Progenitor cell of endocrine pancreas (in vitro differentiated cells): ENCODE measurements at regions not wholly inside any gene's neighbourhood (a gene's known extent, or its start where the extent isn't known, plus 50 kb on each side); places are given as distances from the start of the nearest gene placed in this dataset.

Experiments used
- DNase-seq: peaks from one replicate; pipeline ENCODE4 v3.0.0; 2021; ENCODE audit warnings: low spot score; ENCODE audit not compliant: unreplicated experiment
- H3K27ac Mint-ChIP-seq: 2 replicates; pipeline ENCODE4 v1.8.0; 2021; ENCODE audit warnings: mild to moderate bottlenecking, moderate library complexity, mixed read lengths
- H3K27me3 Mint-ChIP-seq: 2 replicates; pipeline ENCODE4 v1.8.0; 2021; ENCODE audit warnings: mixed read lengths
- H3K36me3 Mint-ChIP-seq: 2 replicates; pipeline ENCODE4 v1.8.0; 2022; ENCODE audit warnings: mixed read lengths; ENCODE audit not compliant: insufficient read depth
- H3K4me1 Mint-ChIP-seq: 2 replicates; pipeline ENCODE4 v1.8.0; 2021; ENCODE audit warnings: low read depth, mixed read lengths
- H3K4me3 Mint-ChIP-seq: 2 replicates; pipeline ENCODE4 v1.8.0; 2021; ENCODE audit warnings: low read depth, mild to moderate bottlenecking, moderate library complexity, mixed read lengths
- H3K9me3 Mint-ChIP-seq: 2 replicates; pipeline ENCODE4 v1.8.0; 2021; ENCODE audit warnings: low read depth, mixed read lengths
- TF ChIP-seq, protein P1 (sequence below): fragments of 200-600 bp; sonication (generic); IDR thresholded peaks from one replicate; pipeline ENCODE4 v1.5.0; 2021; ENCODE audit warnings: antibody characterized with exemption, mild to moderate bottlenecking; ENCODE audit not compliant: unreplicated experiment

DNA sequence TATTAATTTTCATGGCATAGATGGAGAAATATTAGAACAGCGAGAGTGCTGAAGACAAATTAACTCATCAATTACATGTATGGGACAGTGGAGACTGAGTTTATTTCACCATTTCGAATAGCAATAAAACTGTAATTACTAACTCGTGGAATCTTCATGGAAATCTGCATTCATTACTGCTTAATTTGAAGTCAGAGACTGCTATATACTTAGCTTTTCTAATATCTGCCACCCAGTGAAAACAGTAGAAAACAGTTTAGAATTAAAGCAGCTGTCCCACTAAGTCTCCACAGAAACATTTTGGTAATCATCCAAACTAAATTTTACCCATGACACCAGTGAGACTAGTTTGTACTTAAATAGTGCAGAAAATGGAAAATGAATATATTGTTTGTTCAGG lies 56.8 kb downstream of the IZUMO3 start:
- no peaks in the 10 kb centered on the region for H3K27me3 Mint-ChIP-seq
- DNase-seq = no peak
- H3K4me3 Mint-ChIP-seq = no peak overlapping the region
- no peak overlapping the region for H3K27ac Mint-ChIP-seq
- no peaks in the 10 kb centered on the region for H3K36me3 Mint-ChIP-seq
- TF ChIP-seq, protein P1, sequence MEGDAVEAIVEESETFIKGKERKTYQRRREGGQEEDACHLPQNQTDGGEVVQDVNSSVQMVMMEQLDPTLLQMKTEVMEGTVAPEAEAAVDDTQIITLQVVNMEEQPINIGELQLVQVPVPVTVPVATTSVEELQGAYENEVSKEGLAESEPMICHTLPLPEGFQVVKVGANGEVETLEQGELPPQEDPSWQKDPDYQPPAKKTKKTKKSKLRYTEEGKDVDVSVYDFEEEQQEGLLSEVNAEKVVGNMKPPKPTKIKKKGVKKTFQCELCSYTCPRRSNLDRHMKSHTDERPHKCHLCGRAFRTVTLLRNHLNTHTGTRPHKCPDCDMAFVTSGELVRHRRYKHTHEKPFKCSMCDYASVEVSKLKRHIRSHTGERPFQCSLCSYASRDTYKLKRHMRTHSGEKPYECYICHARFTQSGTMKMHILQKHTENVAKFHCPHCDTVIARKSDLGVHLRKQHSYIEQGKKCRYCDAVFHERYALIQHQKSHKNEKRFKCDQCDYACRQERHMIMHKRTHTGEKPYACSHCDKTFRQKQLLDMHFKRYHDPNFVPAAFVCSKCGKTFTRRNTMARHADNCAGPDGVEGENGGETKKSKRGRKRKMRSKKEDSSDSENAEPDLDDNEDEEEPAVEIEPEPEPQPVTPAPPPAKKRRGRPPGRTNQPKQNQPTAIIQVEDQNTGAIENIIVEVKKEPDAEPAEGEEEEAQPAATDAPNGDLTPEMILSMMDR = no peak
- H3K4me1 Mint-ChIP-seq = peaks cover 3% of the 10 kb centered on the region
- H3K9me3 Mint-ChIP-seq = no peaks in the 10 kb centered on the region

DNA sequence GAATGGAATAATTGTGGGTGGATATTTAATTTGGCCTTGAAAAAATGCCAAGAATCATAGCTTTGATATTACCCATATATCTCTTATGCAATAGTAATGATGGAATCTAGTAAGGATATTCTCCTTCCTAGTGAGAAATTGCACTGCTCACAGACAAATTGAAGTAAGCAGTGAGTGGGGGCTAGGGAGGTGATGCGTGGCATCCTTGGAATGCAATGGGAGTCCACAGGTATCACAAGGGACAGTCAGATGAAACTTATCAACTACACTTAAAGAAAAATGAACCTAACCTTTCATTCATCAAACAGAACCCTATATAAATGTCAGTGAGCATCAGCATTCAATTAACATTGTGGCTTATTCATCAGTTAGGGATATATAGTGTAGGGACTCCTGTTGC lies 57.8 kb downstream of the IZUMO3 start:
- H3K36me3 Mint-ChIP-seq = no peaks in the 10 kb centered on the region
- no peak overlapping the region for H3K4me3 Mint-ChIP-seq
- H3K4me1 Mint-ChIP-seq = peaks cover 3% of the 10 kb centered on the region
- no peak overlapping the region for H3K27ac Mint-ChIP-seq
- H3K27me3 Mint-ChIP-seq = no peaks in the 10 kb centered on the region
- no peaks in the 10 kb centered on the region for H3K9me3 Mint-ChIP-seq
- no peak for DNase-seq
- TF ChIP-seq, protein P1 = no peak

DNA sequence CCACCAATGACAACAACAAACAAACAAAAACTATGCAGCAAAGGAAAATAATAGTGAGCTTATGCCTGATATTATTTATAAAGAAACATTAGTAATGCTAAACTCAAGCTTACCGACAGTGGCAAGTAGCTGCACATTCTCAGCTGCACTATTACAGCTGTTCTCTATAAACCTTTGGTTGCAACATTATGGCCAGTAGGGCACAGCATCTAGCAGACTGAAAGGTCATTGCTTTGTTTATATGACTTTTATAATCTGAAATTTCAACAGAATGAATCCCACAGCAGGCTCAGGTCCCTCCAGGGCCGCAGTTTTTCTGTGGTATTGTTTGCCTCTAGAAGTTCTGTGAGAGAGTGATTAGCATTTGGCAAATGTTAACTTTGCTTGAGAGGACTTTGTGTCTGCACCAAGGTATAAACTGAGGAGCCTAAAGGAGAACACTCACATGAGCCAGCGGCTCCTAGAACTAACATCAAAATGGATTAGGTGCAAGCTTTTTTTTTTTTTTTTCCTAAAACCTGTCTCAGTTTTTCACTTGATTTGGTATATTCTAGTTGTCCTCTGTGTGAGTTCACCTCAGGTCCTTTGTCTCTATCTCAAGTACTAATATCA lies 58.3 kb downstream of the IZUMO3 start:
- DNase-seq = no peak
- no peak overlapping the region for H3K4me3 Mint-ChIP-seq
- H3K36me3 Mint-ChIP-seq = no peaks in the 10 kb centered on the region
- peaks cover 3% of the 10 kb centered on the region for H3K4me1 Mint-ChIP-seq
- TF ChIP-seq, protein P1 = no peak
- no peak overlapping the region for H3K27ac Mint-ChIP-seq
- no peaks in the 10 kb centered on the region for H3K27me3 Mint-ChIP-seq
- no peaks in the 10 kb centered on the region for H3K9me3 Mint-ChIP-seq

DNA sequence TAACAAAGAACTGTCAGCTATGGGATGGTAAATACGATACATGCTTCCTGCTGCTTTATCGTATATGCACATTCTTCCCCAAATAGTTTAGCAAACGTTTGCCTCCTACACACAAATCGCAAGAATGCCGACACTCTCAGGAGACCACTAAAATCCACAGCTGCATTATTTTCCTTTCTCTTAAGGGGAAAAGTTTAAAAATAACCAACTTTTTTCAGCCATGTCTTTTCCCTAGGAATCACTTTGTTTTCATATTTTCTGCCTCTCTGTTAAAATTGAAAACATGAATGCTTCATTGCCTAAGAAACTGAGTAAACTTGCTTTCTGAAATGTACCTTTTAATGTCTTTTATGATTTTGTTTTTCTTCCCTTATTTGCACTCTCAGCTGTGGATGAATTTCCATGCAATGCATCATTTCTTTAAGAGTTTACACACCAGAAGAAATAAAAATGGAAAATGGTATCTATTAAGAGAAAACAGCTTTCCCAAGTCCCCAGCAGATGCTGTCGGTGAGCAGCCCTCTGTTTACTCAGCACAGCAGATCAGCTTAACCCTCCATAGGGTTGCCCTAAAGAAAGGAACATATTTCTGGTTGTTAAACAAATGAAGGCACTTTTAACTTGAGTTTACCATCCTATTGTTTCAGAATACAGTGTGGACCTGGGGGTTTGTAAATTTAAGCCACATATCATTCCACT lies 66.2 kb downstream of the IZUMO3 start:
- peaks cover 5% of the 10 kb centered on the region for H3K4me1 Mint-ChIP-seq
- no peak overlapping the region for H3K27ac Mint-ChIP-seq
- H3K9me3 Mint-ChIP-seq = no peaks in the 10 kb centered on the region
- TF ChIP-seq, protein P1 = no peak
- no peak for DNase-seq
- no peaks in the 10 kb centered on the region for H3K36me3 Mint-ChIP-seq
- H3K27me3 Mint-ChIP-seq = no peaks in the 10 kb centered on the region
- H3K4me3 Mint-ChIP-seq = no peak overlapping the region

DNA sequence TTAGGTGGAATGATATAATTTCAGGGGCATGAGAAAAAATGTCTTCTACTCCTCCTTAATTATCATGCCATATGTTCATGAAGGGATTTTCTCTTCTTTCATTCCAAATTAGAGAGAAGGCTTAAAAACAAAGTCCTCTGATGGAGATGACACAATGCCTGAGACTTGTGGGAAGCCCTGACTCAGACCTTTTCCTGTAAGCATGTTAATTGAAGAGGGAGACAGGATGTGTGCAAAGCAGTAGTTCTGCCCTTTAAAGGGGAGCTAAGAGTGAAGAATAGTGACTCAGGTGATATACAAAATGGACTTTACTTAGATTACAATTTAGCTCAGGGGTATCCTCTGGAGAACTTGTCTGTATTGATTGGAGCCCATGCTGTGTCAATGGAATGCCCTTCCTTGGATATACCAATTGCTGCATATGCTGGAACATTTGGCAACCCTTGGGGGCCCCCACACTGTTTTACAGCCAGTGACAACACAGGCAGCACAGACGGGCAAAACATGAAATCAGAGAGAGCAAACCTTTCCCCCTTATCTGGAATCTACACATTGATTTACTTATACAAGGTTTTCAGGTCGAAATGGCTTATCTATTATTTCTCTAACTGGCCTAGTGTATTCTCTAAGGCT lies 81.3 kb downstream of the IZUMO3 start:
- H3K27me3 Mint-ChIP-seq = no peaks in the 10 kb centered on the region
- no peak overlapping the region for H3K27ac Mint-ChIP-seq
- H3K9me3 Mint-ChIP-seq = no peaks in the 10 kb centered on the region
- H3K4me3 Mint-ChIP-seq = no peak overlapping the region
- H3K36me3 Mint-ChIP-seq = no peaks in the 10 kb centered on the region
- H3K4me1 Mint-ChIP-seq = peaks cover 21% of the 10 kb centered on the region
- no peak for DNase-seq
- TF ChIP-seq, protein P1 = no peak
